ENCODE measurements at regions not wholly inside any gene's neighbourhood (a gene's known extent, or its start where the extent isn't known, plus 50 kb on each side); places are given as distances from the start of the nearest gene placed in this dataset.

GRCh38 chr3:167094632-167095031, 285.5 kb downstream of the ZBBX start:
- no peaks in the 10 kb centered on the region for H3K36me3 Mint-ChIP-seq
- H3K9me3 ChIP-seq (replicated peaks in 1 of 2; ENCODE audit: control insufficient read depth in 1 of 2, insufficient read depth in 1 of 2, low read length in 2 of 2): no peaks in the 10 kb centered on the region
- H4K20me1 ChIP-seq (ENCODE audit: insufficient read depth, low read length): no peaks in the 10 kb centered on the region
- intact Hi-C loops (cut with micrococcal nuclease): no loop called here
- H3K27me3 ChIP-seq (ENCODE audit: control insufficient read depth in 2 of 2, insufficient read depth in 2 of 2, low read length in 2 of 2): no peaks in the 10 kb centered on the region
- no peaks in the 10 kb centered on the region for H3K4me1 Mint-ChIP-seq
- no peak for TF ChIP-seq CTCF (IDR thresholded peaks at IDR 0.05)
- H3K27me3 Mint-ChIP-seq (ENCODE audit: low read depth in 3 of 3): peaks cover 0 to 2% (median 0%) of the 10 kb centered on the region in 3 donors
- no peak overlapping the region for H3K27ac ChIP-seq (ENCODE audit: low read depth in 1 of 2, low read length in 2 of 2)
- H3K27ac Mint-ChIP-seq: no peak overlapping the region
- H3K4me1 ChIP-seq (ENCODE audit: control insufficient read depth in 1 of 2, insufficient read depth in 2 of 2, low read length in 2 of 2): no peaks in the 10 kb centered on the region
- H3K4me3 Mint-ChIP-seq: no peak overlapping the region
- no peak overlapping the region for H3K9ac ChIP-seq (ENCODE audit: insufficient read depth, low read length, poor library complexity, severe bottlenecking)
- no peak overlapping the region for H3K4me3 ChIP-seq (replicated peaks in 1 of 3; ENCODE audit: low read depth in 2 of 3, low read length in 3 of 3)
- H3K4me2 ChIP-seq (replicated peaks; ENCODE audit: extremely low read depth, low read length, poor library complexity, severe bottlenecking): no peak overlapping the region
- no peak overlapping the region for H2AFZ ChIP-seq (ENCODE audit: insufficient read depth, low read depth, low read length, poor library complexity, severe bottlenecking)
- no peaks in the 10 kb centered on the region for H3K79me2 ChIP-seq (ENCODE audit: insufficient read depth, low read length)
- no peak for DNase-seq
- H3K36me3 ChIP-seq (replicated peaks in 1 of 2; ENCODE audit: control insufficient read depth in 1 of 2, insufficient read depth in 2 of 2, low read length in 2 of 2): no peaks in the 10 kb centered on the region
- peaks cover 0 to 1% (median 0%) of the 10 kb centered on the region in 7 donors for H3K9me3 Mint-ChIP-seq

GRCh38 chr3:167091226-167091625, 288.9 kb downstream of the ZBBX start:
- no peaks in the 10 kb centered on the region for H3K27me3 ChIP-seq (ENCODE audit: control insufficient read depth in 2 of 2, insufficient read depth in 2 of 2, low read length in 2 of 2)
- Mint-ChIP-seq H3K4me1 (no peaks in the 10 kb centered on the region), H3K27me3 (ENCODE audit: low read depth in 3 of 3) (peaks cover 0 to 2% (median 0%) of the 10 kb centered on the region in 3 donors), H3K9me3 (peaks cover 0 to 1% (median 0%) of the 10 kb centered on the region in 7 donors), H3K27ac (no peak overlapping the region), H3K36me3 (no peaks in the 10 kb centered on the region), H3K4me3 (no peak overlapping the region)
- H3K9me3 ChIP-seq (replicated peaks in 1 of 2; ENCODE audit: control insufficient read depth in 1 of 2, insufficient read depth in 1 of 2, low read length in 2 of 2): no peaks in the 10 kb centered on the region
- no peak overlapping the region for H3K27ac ChIP-seq (ENCODE audit: low read depth in 1 of 2, low read length in 2 of 2)
- H3K36me3 ChIP-seq (replicated peaks in 1 of 2; ENCODE audit: control insufficient read depth in 1 of 2, insufficient read depth in 2 of 2, low read length in 2 of 2): no peaks in the 10 kb centered on the region
- no peak overlapping the region for H2AFZ ChIP-seq (ENCODE audit: insufficient read depth, low read depth, low read length, poor library complexity, severe bottlenecking)
- no peak overlapping the region for H3K4me3 ChIP-seq (replicated peaks in 1 of 3; ENCODE audit: low read depth in 2 of 3, low read length in 3 of 3)
- no peak overlapping the region for H3K9ac ChIP-seq (ENCODE audit: insufficient read depth, low read length, poor library complexity, severe bottlenecking)
- no CpG with 5 or more reads among the region's 2 CpGs for WGBS (ENCODE audit: insufficient coverage)
- H3K4me1 ChIP-seq (ENCODE audit: control insufficient read depth in 1 of 2, insufficient read depth in 2 of 2, low read length in 2 of 2): no peaks in the 10 kb centered on the region
- intact Hi-C loops (cut with micrococcal nuclease): no loop called here
- no peaks in the 10 kb centered on the region for H3K79me2 ChIP-seq (ENCODE audit: insufficient read depth, low read length)
- DNase-seq: no peak
- TF ChIP-seq CTCF (IDR thresholded peaks at IDR 0.05): no peak
- no peaks in the 10 kb centered on the region for H4K20me1 ChIP-seq (ENCODE audit: insufficient read depth, low read length)
- H3K4me2 ChIP-seq (replicated peaks; ENCODE audit: extremely low read depth, low read length, poor library complexity, severe bottlenecking): no peak overlapping the region

Data from CD14-positive monocyte (primary cell).